ENCODE measurements at regions not wholly inside any gene's neighbourhood (a gene's known extent, or its start where the extent isn't known, plus 50 kb on each side); places are given as distances from the start of the nearest gene placed in this dataset.

DNA sequence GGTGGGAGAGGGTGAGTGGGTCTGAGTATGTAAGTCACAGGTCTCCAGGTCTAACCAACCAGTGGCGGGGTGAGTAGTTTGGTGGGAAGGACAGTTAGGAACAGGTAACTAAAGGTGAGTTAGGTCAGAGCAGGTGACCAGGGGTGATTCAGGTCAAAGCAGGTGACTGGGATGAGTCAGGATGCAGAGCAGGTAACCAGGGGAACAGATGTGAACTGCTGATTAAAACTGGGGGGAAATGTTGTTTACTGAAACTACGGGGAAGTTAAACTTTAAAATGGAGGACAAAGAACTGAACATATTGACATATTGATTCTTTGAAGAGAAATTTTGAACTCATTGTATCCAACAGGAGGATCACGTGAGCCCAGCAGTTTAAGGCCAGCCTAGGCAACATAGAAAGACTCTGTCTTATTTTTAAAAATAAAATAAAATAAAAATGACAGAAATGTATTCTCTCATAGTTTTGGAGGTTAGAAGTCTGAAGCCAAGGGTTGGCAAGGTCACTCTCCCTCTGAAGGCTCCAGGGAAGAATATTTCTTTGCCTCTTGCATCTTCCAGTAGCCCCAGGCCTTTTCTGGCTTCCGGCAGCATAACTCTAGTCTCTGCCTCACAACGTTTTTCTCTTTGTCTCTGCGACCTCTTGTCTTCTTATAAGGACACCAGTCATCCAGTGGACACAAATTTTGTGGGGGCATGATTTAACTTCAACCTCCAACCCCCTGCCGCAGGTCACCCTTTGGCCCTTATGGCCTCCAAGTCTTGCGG is 64.3 kb upstream of the TINAGL1 start (continued):
- TF ChIP-seq, protein P1, sequence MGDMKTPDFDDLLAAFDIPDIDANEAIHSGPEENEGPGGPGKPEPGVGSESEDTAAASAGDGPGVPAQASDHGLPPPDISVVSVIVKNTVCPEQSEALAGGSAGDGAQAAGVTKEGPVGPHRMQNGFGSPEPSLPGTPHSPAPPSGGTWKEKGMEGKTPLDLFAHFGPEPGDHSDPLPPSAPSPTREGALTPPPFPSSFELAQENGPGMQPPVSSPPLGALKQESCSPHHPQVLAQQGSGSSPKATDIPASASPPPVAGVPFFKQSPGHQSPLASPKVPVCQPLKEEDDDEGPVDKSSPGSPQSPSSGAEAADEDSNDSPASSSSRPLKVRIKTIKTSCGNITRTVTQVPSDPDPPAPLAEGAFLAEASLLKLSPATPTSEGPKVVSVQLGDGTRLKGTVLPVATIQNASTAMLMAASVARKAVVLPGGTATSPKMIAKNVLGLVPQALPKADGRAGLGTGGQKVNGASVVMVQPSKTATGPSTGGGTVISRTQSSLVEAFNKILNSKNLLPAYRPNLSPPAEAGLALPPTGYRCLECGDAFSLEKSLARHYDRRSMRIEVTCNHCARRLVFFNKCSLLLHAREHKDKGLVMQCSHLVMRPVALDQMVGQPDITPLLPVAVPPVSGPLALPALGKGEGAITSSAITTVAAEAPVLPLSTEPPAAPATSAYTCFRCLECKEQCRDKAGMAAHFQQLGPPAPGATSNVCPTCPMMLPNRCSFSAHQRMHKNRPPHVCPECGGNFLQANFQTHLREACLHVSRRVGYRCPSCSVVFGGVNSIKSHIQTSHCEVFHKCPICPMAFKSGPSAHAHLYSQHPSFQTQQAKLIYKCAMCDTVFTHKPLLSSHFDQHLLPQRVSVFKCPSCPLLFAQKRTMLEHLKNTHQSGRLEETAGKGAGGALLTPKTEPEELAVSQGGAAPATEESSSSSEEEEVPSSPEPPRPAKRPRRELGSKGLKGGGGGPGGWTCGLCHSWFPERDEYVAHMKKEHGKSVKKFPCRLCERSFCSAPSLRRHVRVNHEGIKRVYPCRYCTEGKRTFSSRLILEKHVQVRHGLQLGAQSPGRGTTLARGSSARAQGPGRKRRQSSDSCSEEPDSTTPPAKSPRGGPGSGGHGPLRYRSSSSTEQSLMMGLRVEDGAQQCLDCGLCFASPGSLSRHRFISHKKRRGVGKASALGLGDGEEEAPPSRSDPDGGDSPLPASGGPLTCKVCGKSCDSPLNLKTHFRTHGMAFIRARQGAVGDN (CRISPR knock-in tag; IDR thresholded peaks at IDR 0.05): no peak; the same call in 1 of the 2 replicates
- TF ChIP-seq CENPT (CRISPR knock-in tag; IDR thresholded peaks at IDR 0.05; ENCODE audit: low read depth): no peak
- no peak for TF ChIP-seq MIXL1 (CRISPR knock-in tag; IDR thresholded peaks at IDR 0.05)
- no peak for TF ChIP-seq KMT2A (CRISPR knock-in tag; IDR thresholded peaks at IDR 0.05)
- no peak for TF ChIP-seq ZNF839 (CRISPR knock-in tag; IDR thresholded peaks at IDR 0.05; ENCODE audit: borderline replicate concordance)
- no peak for TF ChIP-seq TGIF2 (CRISPR knock-in tag; IDR thresholded peaks at IDR 0.05)
- TF ChIP-seq, protein P2, sequence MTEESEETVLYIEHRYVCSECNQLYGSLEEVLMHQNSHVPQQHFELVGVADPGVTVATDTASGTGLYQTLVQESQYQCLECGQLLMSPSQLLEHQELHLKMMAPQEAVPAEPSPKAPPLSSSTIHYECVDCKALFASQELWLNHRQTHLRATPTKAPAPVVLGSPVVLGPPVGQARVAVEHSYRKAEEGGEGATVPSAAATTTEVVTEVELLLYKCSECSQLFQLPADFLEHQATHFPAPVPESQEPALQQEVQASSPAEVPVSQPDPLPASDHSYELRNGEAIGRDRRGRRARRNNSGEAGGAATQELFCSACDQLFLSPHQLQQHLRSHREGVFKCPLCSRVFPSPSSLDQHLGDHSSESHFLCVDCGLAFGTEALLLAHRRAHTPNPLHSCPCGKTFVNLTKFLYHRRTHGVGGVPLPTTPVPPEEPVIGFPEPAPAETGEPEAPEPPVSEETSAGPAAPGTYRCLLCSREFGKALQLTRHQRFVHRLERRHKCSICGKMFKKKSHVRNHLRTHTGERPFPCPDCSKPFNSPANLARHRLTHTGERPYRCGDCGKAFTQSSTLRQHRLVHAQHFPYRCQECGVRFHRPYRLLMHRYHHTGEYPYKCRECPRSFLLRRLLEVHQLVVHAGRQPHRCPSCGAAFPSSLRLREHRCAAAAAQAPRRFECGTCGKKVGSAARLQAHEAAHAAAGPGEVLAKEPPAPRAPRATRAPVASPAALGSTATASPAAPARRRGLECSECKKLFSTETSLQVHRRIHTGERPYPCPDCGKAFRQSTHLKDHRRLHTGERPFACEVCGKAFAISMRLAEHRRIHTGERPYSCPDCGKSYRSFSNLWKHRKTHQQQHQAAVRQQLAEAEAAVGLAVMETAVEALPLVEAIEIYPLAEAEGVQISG (CRISPR knock-in tag; IDR thresholded peaks at IDR 0.05): no peak
- TF ChIP-seq ATF7-NPFF (CRISPR knock-in tag; IDR thresholded peaks at IDR 0.05; ENCODE audit: low read depth): no peak
- no peak for TF ChIP-seq MAZ (IDR thresholded peaks at IDR 0.05; ENCODE audit: borderline replicate concordance, low read depth, low read length)
- no peak for TF ChIP-seq MAZ (CRISPR knock-in tag; IDR thresholded peaks at IDR 0.05; ENCODE audit: low read depth)
- TF ChIP-seq, protein P3, sequence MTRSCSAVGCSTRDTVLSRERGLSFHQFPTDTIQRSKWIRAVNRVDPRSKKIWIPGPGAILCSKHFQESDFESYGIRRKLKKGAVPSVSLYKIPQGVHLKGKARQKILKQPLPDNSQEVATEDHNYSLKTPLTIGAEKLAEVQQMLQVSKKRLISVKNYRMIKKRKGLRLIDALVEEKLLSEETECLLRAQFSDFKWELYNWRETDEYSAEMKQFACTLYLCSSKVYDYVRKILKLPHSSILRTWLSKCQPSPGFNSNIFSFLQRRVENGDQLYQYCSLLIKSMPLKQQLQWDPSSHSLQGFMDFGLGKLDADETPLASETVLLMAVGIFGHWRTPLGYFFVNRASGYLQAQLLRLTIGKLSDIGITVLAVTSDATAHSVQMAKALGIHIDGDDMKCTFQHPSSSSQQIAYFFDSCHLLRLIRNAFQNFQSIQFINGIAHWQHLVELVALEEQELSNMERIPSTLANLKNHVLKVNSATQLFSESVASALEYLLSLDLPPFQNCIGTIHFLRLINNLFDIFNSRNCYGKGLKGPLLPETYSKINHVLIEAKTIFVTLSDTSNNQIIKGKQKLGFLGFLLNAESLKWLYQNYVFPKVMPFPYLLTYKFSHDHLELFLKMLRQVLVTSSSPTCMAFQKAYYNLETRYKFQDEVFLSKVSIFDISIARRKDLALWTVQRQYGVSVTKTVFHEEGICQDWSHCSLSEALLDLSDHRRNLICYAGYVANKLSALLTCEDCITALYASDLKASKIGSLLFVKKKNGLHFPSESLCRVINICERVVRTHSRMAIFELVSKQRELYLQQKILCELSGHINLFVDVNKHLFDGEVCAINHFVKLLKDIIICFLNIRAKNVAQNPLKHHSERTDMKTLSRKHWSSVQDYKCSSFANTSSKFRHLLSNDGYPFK (CRISPR knock-in tag; IDR thresholded peaks at IDR 0.05; ENCODE audit: borderline replicate concordance): no peak
- no peak for TF ChIP-seq PLRG1 (conservative IDR thresholded peaks at IDR 0.05)
- no peak for TF ChIP-seq DPF2 (CRISPR knock-in tag; IDR thresholded peaks at IDR 0.05; ENCODE audit: borderline replicate concordance, low read depth)
- TF ChIP-seq FIP1L1 (IDR thresholded peaks at IDR 0.05; ENCODE audit: borderline replicate concordance, insufficient read depth, low read depth, low read length): no peak
- TF ChIP-seq TBX3 (IDR thresholded peaks at IDR 0.05; ENCODE audit: borderline replicate concordance): no peak
- TF ChIP-seq ETV6 (CRISPR knock-in tag; conservative IDR thresholded peaks at IDR 0.05): no peak
- 0 out of 2 replicates have a peak, but pooled peaks have one; percentile 10 for TF ChIP-seq BCL6 (CRISPR knock-in tag; IDR thresholded peaks at IDR 0.05)
- TF ChIP-seq, protein P4, sequence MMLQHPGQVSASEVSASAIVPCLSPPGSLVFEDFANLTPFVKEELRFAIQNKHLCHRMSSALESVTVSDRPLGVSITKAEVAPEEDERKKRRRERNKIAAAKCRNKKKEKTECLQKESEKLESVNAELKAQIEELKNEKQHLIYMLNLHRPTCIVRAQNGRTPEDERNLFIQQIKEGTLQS (CRISPR knock-in tag; IDR thresholded peaks at IDR 0.05): no peak

Measured in HepG2 (cell line).